SU-DHL-6 (cell line): ENCODE measurements at regions not wholly inside any gene's neighbourhood (a gene's known extent, or its start where the extent isn't known, plus 50 kb on each side); places are given as distances from the start of the nearest gene placed in this dataset.

Experiments
- H2AFZ ChIP-seq: fragments of 200-600 bp; sonication (generic); 2 replicates; pipeline ENCODE4 v1.6.1; 2014; ENCODE audit warnings: low read depth, mild to moderate bottlenecking, moderate library complexity, mixed read lengths, antibody characterized with exemption, low read length; ENCODE audit not compliant: severe bottlenecking
- H3F3A ChIP-seq: fragments of 200-600 bp; shearing (Covaris generic); 2 replicates; pipeline ENCODE4 v1.6.0; 2016; ENCODE audit warnings: antibody characterized with exemption, mild to moderate bottlenecking; ENCODE audit not compliant: insufficient read depth
- H3K27ac ChIP-seq: fragments of 200-600 bp; sonication (generic); 2 replicates; pipeline ENCODE4 v1.5.1; 2016; ENCODE audit warnings: low read depth, mild to moderate bottlenecking, low read length, moderate library complexity, mixed read lengths
- H3K27me3 ChIP-seq: fragments of 200-600 bp; sonication (generic), shearing (Covaris generic); 2 replicates; pipeline ENCODE4 v1.6.0; 2014; ENCODE audit warnings: mild to moderate bottlenecking, low read length
- H3K36me3 ChIP-seq: fragments of 200-600 bp; sonication (generic); 2 replicates; pipeline ENCODE4 v1.6.1; 2014; ENCODE audit warnings: mild to moderate bottlenecking, low read length, mixed read lengths
- H3K4me2 ChIP-seq: fragments of 300-600, 200-600 bp; shearing (Covaris generic), sonication (generic); 2 replicates; pipeline ENCODE4 v1.6.0; 2014; ENCODE audit warnings: low read length, low read depth, mild to moderate bottlenecking; ENCODE audit not compliant: poor library complexity, severe bottlenecking
- H3K4me3 ChIP-seq: fragments of 200-600 bp; sonication (generic); 2 replicates; pipeline ENCODE4 v1.5.1; 2014; ENCODE audit warnings: antibody characterized with exemption, low read length, mild to moderate bottlenecking, mixed read lengths; ENCODE audit not compliant: insufficient read depth, poor library complexity, severe bottlenecking
- H3K79me2 ChIP-seq: fragments of 200-600 bp; sonication (generic); 2 replicates; pipeline ENCODE4 v1.6.1; 2014; ENCODE audit warnings: mild to moderate bottlenecking, low read length, moderate library complexity; ENCODE audit not compliant: insufficient read depth
- H3K9ac ChIP-seq: fragments of 200-600 bp; sonication (generic); 2 replicates; pipeline ENCODE4 v1.7.0; 2014; ENCODE audit warnings: mild to moderate bottlenecking, low read length
- H3K9me2 ChIP-seq: fragments of 200-600 bp; sonication (generic); replicated peaks from 2 replicates; pipeline ENCODE4 v1.6.1; 2014; ENCODE audit warnings: low read length; ENCODE audit not compliant: insufficient read depth
- H3K9me3 ChIP-seq: fragments of 200-600 bp; sonication (generic); 2 replicates; pipeline ENCODE4 v1.6.1; 2014; ENCODE audit warnings: low read length, mixed read lengths; ENCODE audit not compliant: insufficient read depth
- H4K20me1 ChIP-seq: fragments of 200-600 bp; sonication (generic); 2 replicates; pipeline ENCODE4 v1.6.1; 2014; ENCODE audit warnings: low read depth, mild to moderate bottlenecking, antibody characterized with exemption, low read length, moderate library complexity, mixed read lengths
- EZH2phosphoT487 ChIP-seq: fragments of 200-600 bp; sonication (generic), shearing (Covaris generic); conservative IDR thresholded peaks from 2 replicates; pipeline ENCODE4 v1.6.1; 2018; ENCODE audit warnings: mild to moderate bottlenecking, antibody characterized with exemption, low read length, moderate library complexity, mixed read lengths
- TF ChIP-seq, protein P1 (sequence below): fragments of 200-600 bp; sonication (generic); IDR thresholded peaks from one replicate; pipeline ENCODE4 v1.5.1; 2017; ENCODE audit warnings: antibody characterized with exemption, mild to moderate bottlenecking, low read length, moderate library complexity; ENCODE audit not compliant: insufficient read depth, poor library complexity, severe bottlenecking

DNA sequence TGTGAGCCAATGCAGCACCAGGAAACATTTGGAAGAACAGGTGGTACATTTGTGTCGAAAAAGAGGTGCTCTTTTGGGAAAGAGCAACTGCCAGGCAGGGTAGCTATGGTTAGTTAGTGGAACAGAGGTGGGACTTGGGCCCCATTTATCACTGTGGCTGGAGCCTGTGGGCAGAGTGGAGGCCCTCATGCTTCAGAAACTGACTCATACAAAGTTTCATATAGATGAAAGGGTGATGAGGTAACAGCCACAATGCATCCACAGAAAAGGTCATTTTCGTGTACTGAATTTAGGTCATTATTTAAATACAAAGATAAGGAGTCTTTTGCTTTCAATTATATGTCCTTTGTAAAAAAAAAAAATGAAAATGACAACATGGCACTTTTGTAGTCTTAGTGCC, 76.4 kb upstream of the HS3ST5 start:
- TF ChIP-seq, protein P1, sequence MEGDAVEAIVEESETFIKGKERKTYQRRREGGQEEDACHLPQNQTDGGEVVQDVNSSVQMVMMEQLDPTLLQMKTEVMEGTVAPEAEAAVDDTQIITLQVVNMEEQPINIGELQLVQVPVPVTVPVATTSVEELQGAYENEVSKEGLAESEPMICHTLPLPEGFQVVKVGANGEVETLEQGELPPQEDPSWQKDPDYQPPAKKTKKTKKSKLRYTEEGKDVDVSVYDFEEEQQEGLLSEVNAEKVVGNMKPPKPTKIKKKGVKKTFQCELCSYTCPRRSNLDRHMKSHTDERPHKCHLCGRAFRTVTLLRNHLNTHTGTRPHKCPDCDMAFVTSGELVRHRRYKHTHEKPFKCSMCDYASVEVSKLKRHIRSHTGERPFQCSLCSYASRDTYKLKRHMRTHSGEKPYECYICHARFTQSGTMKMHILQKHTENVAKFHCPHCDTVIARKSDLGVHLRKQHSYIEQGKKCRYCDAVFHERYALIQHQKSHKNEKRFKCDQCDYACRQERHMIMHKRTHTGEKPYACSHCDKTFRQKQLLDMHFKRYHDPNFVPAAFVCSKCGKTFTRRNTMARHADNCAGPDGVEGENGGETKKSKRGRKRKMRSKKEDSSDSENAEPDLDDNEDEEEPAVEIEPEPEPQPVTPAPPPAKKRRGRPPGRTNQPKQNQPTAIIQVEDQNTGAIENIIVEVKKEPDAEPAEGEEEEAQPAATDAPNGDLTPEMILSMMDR, result no peak
- TF ChIP-seq EZH2phosphoT487, result no peak
- Histone ChIP-seq H3K4me3 (no peak overlapping the region), H4K20me1 (no peaks in the 10 kb centered on the region), H3K9me3 (no peaks in the 10 kb centered on the region), H3K27ac (no peak overlapping the region), H3K4me2 (no peak overlapping the region), H3K27me3 (no peaks in the 10 kb centered on the region), H3K36me3 (no peaks in the 10 kb centered on the region), H3K79me2 (no peaks in the 10 kb centered on the region), H3K9ac (no peak overlapping the region), H3K9me2 (no peaks in the 10 kb centered on the region), H2AFZ (no peak overlapping the region), H3F3A (no peaks in the 10 kb centered on the region)

DNA sequence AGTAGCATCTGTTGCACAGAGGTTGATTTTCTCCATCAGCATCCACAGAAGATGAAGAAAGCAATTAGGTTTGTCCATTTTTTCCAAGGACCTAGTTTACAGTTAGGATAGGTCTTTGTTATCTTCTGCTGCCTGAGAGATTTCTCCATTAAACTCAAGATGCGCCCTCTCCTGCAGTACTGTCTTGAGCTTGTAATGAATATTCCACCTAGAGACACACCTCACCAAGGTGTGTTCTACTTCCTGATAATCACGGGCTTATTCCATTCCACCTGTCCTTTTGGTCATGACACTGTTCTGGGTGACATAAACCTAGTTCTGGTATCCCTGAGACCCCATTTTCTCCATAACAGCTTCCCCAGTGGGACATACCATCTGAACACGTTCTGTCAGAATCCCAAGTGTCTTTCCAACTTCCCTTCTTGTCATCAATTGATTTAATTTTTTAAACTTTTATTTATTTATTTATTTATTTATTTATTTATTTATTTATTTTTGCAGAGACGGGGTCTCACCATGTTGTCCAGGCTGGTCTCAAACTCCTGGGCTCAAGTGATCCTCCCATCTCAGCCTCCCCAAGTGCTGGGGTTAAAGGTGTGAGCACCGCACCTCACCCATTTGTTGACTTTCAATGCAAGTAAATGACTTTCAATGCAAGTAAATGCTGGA, 75.6 kb upstream of the HS3ST5 start:
- no peak overlapping the region for H3K27ac ChIP-seq
- H3K9ac ChIP-seq, result no peak overlapping the region
- no peaks in the 10 kb centered on the region for H3K27me3 ChIP-seq
- no peaks in the 10 kb centered on the region for H4K20me1 ChIP-seq
- no peak overlapping the region for H2AFZ ChIP-seq
- H3K4me2 ChIP-seq, result no peak overlapping the region
- H3K9me2 ChIP-seq, result no peaks in the 10 kb centered on the region
- no peak overlapping the region for H3K4me3 ChIP-seq
- TF ChIP-seq, protein P1, result no peak
- no peak for TF ChIP-seq EZH2phosphoT487
- H3F3A ChIP-seq, result no peaks in the 10 kb centered on the region
- H3K36me3 ChIP-seq, result no peaks in the 10 kb centered on the region
- H3K79me2 ChIP-seq, result no peaks in the 10 kb centered on the region
- no peaks in the 10 kb centered on the region for H3K9me3 ChIP-seq

DNA sequence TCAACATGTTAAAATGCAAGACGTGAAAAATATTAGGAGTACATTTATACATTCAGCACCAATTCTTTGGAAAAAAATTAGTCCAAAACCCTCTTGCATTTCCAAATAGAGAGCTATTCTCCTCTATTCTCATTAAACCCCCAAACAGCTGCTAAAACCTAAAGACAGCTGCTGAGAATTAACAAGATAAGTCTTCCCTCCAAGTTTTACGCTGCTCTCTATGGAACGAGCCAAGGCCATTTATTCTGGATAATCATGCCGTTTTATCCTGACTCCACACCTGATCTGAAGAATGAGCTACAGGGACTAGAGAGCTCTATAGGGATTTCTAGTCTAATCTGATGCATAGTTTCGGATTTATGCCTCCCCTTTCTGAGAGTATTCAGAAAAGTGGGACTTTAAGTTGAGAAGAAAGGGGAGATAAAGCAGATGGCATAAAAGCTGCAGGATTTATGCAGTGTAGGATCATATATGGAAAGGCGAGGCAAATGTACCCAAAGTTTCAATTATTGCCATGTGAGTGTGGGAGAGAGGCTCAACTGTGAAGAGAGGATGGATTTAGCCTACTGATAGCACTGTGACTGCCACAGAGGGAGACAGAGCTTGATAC, 64.7 kb upstream of the HS3ST5 start:
- Histone ChIP-seq H3K4me3 (no peak overlapping the region), H4K20me1 (no peaks in the 10 kb centered on the region), H3K79me2 (no peaks in the 10 kb centered on the region), H3K9me2 (no peaks in the 10 kb centered on the region), H3F3A (no peaks in the 10 kb centered on the region), H3K27me3 (no peaks in the 10 kb centered on the region), H3K36me3 (no peaks in the 10 kb centered on the region), H3K9me3 (no peaks in the 10 kb centered on the region), H3K9ac (no peak overlapping the region), H2AFZ (no peak overlapping the region), H3K4me2 (no peak overlapping the region), H3K27ac (no peak overlapping the region)
- TF ChIP-seq, protein P1, result no peak
- no peak for TF ChIP-seq EZH2phosphoT487
